ENCODE measurements at regions not wholly inside any gene's neighbourhood (a gene's known extent, or its start where the extent isn't known, plus 50 kb on each side); places are given as distances from the start of the nearest gene placed in this dataset.
A peak's percentile ranks its signal among the peaks of the same experiment; 100 is the strongest.

DNA sequence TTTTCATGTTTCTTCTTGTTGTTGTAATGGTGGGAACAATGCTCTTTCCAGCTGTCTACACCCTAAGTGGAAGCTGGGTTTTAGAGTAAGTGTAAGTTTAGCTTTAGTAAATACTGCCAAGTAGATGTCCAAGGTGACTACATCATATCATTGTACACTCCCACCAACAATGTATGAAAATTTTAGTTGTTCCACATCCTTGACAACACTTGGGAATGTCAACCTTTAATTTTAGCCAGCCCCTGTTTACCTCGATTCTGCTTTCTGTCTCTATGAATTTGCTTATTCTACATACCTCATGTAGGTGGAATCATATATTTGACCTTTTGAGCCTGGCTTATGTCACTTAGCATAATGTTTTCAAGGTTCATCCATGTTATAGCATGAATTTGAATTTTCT lies 93.0 kb downstream of the MTPAP start:
- peaks cover 2% of the 10 kb centered on the region for H3K36me3 Mint-ChIP-seq
- peaks cover 10% of the 10 kb centered on the region for H3K27me3 Mint-ChIP-seq
- H3K4me1 Mint-ChIP-seq (ENCODE audit: low read depth) = no peaks in the 10 kb centered on the region
- H3K4me3 Mint-ChIP-seq = no peak overlapping the region
- ChIA-PET CTCF (no interaction called here), POLR2A (no interaction called here)
- no peak overlapping the region for H3K27ac Mint-ChIP-seq
- peaks cover 17% of the 10 kb centered on the region for H3K9me3 Mint-ChIP-seq
- no peak for DNase-seq
- intact Hi-C loops (cut with micrococcal nuclease) = no loop called here

- Mint-ChIP-seq H3K27ac (no peak overlapping the region), H3K4me3 (no peak overlapping the region), H3K9me3 (peaks cover 17% of the 10 kb centered on the region), H3K27me3 (peaks cover 8% of the 10 kb centered on the region), H3K36me3 (peaks cover 2% of the 10 kb centered on the region), H3K4me1 (ENCODE audit: low read depth) (no peaks in the 10 kb centered on the region)
- intact Hi-C loops (cut with micrococcal nuclease) = no loop called here
- ChIA-PET POLR2A (no interaction called here), CTCF (no interaction called here)
- DNase-seq = no peak
Measured at GRCh38 chr10:30254926-30255325, 94.2 kb downstream of the MTPAP start.

DNA sequence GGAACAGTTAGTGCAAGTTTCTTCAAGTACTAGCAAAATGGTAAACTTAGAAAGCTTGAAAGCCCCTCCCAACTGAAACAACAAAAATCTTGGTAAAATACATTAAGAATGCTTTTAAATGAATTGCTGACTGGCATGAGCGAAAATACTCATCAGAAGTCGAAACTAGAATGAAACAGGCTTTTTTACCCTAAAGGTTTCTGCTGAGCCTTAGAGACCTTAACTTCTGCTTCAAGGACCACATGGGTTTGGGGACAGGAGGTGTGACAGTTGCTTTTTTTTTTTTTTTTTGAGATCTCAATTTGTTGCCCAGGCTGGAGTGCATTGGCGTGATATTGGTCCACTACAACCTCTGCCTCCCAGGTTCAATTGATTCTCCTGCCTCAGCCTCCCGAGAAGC lies 100.3 kb downstream of the MTPAP start:
- Mint-ChIP-seq H3K27me3 (peaks cover 1% of the 10 kb centered on the region), H3K36me3 (peaks cover 2% of the 10 kb centered on the region), H3K4me3 (no peak overlapping the region), H3K4me1 (ENCODE audit: low read depth) (peaks cover 9% of the 10 kb centered on the region), H3K27ac (no peak overlapping the region), H3K9me3 (peaks cover 4% of the 10 kb centered on the region)
- ChIA-PET POLR2A (no interaction called here), CTCF (no interaction called here)
- intact Hi-C loops (cut with micrococcal nuclease) = no loop called here
- no peak for DNase-seq

DNA sequence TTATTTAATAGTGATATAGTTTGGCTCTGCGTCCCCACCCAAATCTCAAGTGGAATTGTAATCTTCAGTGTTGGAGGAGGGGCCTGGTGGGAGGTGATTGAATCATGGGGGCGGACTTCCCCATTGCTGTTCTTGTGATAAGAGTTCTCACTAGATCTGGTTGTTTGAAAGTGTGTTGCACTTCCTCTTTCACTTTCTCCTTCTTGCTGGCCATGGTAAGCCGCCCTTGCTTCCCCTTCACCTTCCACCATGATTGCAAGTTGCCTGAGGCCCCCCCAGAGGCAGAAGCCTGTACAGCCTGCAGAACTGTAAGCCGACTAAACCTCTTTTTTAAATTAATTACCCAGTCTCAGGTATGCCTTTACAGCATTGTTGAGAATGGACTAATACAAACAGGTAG lies 101.4 kb downstream of the MTPAP start:
- Mint-ChIP-seq H3K4me1 (ENCODE audit: low read depth) (peaks cover 9% of the 10 kb centered on the region), H3K9me3 (no peaks in the 10 kb centered on the region), H3K36me3 (no peaks in the 10 kb centered on the region), H3K27me3 (peaks cover 2% of the 10 kb centered on the region), H3K4me3 (no peak overlapping the region), H3K27ac (no peak overlapping the region)
- CTCF ChIA-PET = no interaction called here
- POLR2A ChIA-PET = no interaction called here
- intact Hi-C loops (cut with micrococcal nuclease) = no loop called here
- DNase-seq = no peak

GRCh38 chr10:30241422-30242110 lies 107.5 kb downstream of the MTPAP start:
- intact Hi-C loops (cut with micrococcal nuclease) = loop anchor here (1.0 kb wide), 1 partner anchor 243 kb away; no protein-coding TSS in a partner anchor
- Mint-ChIP-seq H3K27me3 (peaks cover 12% of the 10 kb centered on the region), H3K9me3 (no peaks in the 10 kb centered on the region), H3K4me1 (ENCODE audit: low read depth) (no peaks in the 10 kb centered on the region), H3K4me3 (no peak overlapping the region), H3K36me3 (no peaks in the 10 kb centered on the region), H3K27ac (no peak overlapping the region)
- no peak for DNase-seq
- CTCF ChIA-PET = interaction anchor here (1.0 to 3.2 kb wide), 4 partner anchors 10 to 243 kb away, joined by 3 to 18 read pairs (median 5); no protein-coding TSS in a partner anchor
- POLR2A ChIA-PET = no interaction called here

DNA sequence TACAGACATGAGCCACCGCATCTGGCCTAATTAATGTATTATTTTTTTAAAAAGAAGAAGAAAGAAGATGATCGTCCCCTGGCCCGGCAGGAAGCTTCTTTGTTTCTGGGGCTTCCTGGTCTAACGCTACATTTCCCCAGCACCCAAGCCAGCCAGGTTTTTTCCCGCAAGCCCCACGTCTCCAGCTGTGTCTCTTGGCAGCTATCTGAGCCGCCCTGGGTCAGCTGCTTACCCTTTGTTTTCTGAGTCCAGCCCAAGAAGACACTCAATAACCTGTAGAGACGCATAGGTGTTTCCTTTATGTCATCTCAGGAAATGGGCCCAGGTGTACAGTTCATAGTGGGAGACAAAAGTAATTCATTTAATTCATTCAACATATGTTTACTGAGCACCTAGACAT lies 110.2 kb downstream of the MTPAP start:
- no peak for DNase-seq
- Mint-ChIP-seq H3K36me3 (no peaks in the 10 kb centered on the region), H3K27ac (no peak overlapping the region), H3K4me1 (ENCODE audit: low read depth) (no peaks in the 10 kb centered on the region), H3K4me3 (no peak overlapping the region), H3K9me3 (no peaks in the 10 kb centered on the region), H3K27me3 (peaks cover 18% of the 10 kb centered on the region)
- ChIA-PET POLR2A (no interaction called here), CTCF (interaction anchor here (0.7 kb wide), 1 partner anchor 240 kb away, joined by 3 read pairs; no protein-coding TSS in a partner anchor)
- intact Hi-C loops (cut with micrococcal nuclease) = no loop called here

DNA sequence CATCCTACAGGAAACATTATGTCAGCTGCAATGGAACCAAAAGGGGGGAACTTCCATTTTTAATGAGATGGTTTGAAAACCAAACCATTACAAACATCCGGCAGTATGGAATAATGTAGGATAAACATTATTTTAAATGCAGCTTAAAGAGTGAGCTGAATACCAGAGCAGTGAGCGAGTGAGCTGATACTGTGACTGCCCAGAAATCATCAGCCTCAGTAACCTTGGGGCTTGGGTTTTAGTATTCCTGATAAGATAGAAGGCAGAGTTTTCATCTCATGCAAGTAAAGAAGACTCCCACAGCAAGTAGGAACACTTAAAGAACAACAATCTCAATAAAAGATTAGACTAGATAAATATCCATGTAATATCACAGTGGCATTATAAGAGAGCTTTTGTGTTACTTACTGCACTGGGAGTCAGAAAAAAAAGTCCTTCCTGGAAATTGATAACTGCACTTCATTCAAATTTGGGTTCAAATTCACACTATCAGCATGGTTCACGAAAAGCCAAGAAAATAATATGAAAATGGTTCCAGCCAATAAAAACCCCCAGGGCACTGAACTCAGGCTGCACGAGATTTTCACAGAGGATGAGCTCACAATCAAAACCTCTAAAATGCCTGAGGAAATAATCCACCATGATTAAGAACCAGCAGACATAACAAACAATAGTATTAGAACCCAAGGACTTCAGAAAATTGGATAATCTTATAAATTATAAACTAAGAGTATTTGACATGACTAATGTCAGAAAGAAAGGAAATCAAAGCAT lies 115.7 kb downstream of the MTPAP start:
- Mint-ChIP-seq H3K36me3 (no peaks in the 10 kb centered on the region), H3K4me1 (ENCODE audit: low read depth) (peaks cover 17% of the 10 kb centered on the region), H3K9me3 (no peaks in the 10 kb centered on the region), H3K27ac (no peak overlapping the region), H3K4me3 (no peak overlapping the region), H3K27me3 (peaks cover 6% of the 10 kb centered on the region)
- intact Hi-C loops (cut with micrococcal nuclease) = no loop called here
- ChIA-PET POLR2A (no interaction called here), CTCF (interaction anchor here (2.8 kb wide), 1 partner anchor 235 kb away, joined by 8 read pairs; no protein-coding TSS in a partner anchor)
- no peak for DNase-seq

GRCh38 chr10:30231709-30232108 lies 117.4 kb downstream of the MTPAP start:
- ChIA-PET CTCF (interaction anchor here (0.9 kb wide), 1 partner anchor 359 kb away, joined by 3 read pairs; no protein-coding TSS in a partner anchor), POLR2A (no interaction called here)
- no peak overlapping the region for H3K4me3 Mint-ChIP-seq
- DNase-seq = no peak
- peaks cover 6% of the 10 kb centered on the region for H3K27me3 Mint-ChIP-seq
- H3K27ac Mint-ChIP-seq = no peak overlapping the region
- no peaks in the 10 kb centered on the region for H3K9me3 Mint-ChIP-seq
- H3K36me3 Mint-ChIP-seq = no peaks in the 10 kb centered on the region
- intact Hi-C loops (cut with micrococcal nuclease) = loop anchor here (1.0 kb wide), 1 partner anchor 204 kb away; no protein-coding TSS in a partner anchor
- H3K4me1 Mint-ChIP-seq (ENCODE audit: low read depth) = peaks cover 17% of the 10 kb centered on the region

- H3K4me1 Mint-ChIP-seq (ENCODE audit: low read depth) = peaks cover 17% of the 10 kb centered on the region
- intact Hi-C loops (cut with micrococcal nuclease) = loop anchor here (1.0 kb wide), 1 partner anchor 204 kb away; no protein-coding TSS in a partner anchor
- no peak overlapping the region for H3K4me3 Mint-ChIP-seq
- H3K27me3 Mint-ChIP-seq = peaks cover 6% of the 10 kb centered on the region
- H3K27ac Mint-ChIP-seq = no peak overlapping the region
- H3K9me3 Mint-ChIP-seq = no peaks in the 10 kb centered on the region
- CTCF ChIA-PET = interaction anchor here (0.9 kb wide), 1 partner anchor 360 kb away, joined by 3 read pairs; no protein-coding TSS in a partner anchor
- DNase-seq = peak; percentile 25
- H3K36me3 Mint-ChIP-seq = no peaks in the 10 kb centered on the region
- POLR2A ChIA-PET = no interaction called here
Measured at GRCh38 chr10:30231071-30231652, 117.9 kb downstream of the MTPAP start.

- CTCF ChIA-PET = no interaction called here
Measured at GRCh38 chr10:30229536-30229935, 119.5 kb downstream of the MTPAP start.

DNA sequence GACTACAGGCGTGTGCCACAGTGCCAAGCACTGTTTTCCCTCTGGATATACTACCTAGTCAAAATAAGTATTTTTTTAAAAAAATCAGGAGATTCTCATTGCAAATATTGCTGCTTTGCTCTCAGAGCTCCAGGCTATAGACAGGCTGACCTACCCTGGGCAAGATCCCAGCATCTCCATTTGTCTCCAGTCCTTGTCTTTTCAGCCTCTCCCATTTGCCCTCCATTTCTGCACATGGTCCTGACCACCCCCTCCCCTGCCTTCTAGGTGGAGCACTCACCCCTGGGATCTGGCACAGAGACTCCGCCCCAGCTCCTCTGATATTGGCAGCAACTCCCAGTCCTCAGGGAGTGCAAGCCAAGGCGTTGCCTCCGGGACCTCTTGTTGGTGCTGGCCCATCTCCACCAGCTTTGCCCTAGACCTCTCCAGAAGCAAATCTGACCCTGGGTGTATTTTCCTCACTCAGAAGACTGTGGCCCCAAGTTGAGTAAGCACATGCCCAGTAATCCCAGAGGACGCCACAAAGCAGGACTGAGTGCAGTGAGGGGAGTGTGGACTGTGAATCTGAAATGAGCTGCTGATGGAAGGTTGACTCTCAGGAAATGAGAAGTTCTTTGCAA lies 120.6 kb downstream of the MTPAP start:
- DNase-seq = no peak
- POLR2A ChIA-PET = no interaction called here
- CTCF ChIA-PET = no interaction called here
- Mint-ChIP-seq H3K9me3 (no peaks in the 10 kb centered on the region), H3K4me3 (no peak overlapping the region), H3K36me3 (no peaks in the 10 kb centered on the region), H3K27ac (no peak overlapping the region), H3K4me1 (ENCODE audit: low read depth) (peaks cover 17% of the 10 kb centered on the region), H3K27me3 (no peaks in the 10 kb centered on the region)
- intact Hi-C loops (cut with micrococcal nuclease) = no loop called here

More at GRCh38 chr10:30229536-30229935, 119.5 kb downstream of the MTPAP start:
- H3K9me3 Mint-ChIP-seq = no peaks in the 10 kb centered on the region
- POLR2A ChIA-PET = no interaction called here
- no peak for DNase-seq
- peaks cover 17% of the 10 kb centered on the region for H3K4me1 Mint-ChIP-seq (ENCODE audit: low read depth)
- intact Hi-C loops (cut with micrococcal nuclease) = no loop called here
- H3K27me3 Mint-ChIP-seq = peaks cover under 1% of the 10 kb centered on the region
- H3K4me3 Mint-ChIP-seq = no peak overlapping the region
- no peak overlapping the region for H3K27ac Mint-ChIP-seq
- no peaks in the 10 kb centered on the region for H3K36me3 Mint-ChIP-seq

DNA sequence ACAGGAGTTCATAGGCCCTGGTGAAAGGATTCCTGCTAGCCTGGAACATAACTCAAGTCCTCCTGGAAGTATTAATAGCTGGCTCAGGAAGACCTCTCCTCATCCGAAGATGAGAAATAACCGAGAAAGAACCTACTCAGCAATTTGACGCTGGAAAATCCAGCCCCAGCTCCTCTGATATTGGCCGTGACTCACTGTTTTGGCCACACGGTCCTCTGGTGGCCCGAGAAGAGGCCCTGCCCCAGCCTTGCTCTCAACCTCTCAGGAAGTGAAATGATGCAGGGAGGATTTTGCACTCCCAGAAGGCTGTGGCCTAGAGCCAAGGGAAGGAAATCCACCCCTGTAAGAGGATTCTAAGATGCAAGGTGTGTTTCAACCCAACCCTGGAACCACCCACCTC lies 121.6 kb downstream of the MTPAP start:
- ChIA-PET CTCF (interaction anchor here (0.6 kb wide), 1 partner anchor 9 kb away, joined by 3 read pairs; no protein-coding TSS in a partner anchor), POLR2A (no interaction called here)
- H3K27ac Mint-ChIP-seq = no peak overlapping the region
- no peaks in the 10 kb centered on the region for H3K9me3 Mint-ChIP-seq
- H3K4me1 Mint-ChIP-seq (ENCODE audit: low read depth) = peaks cover 17% of the 10 kb centered on the region
- no peaks in the 10 kb centered on the region for H3K36me3 Mint-ChIP-seq
- H3K27me3 Mint-ChIP-seq = no peaks in the 10 kb centered on the region
- intact Hi-C loops (cut with micrococcal nuclease) = no loop called here
- DNase-seq = no peak
- H3K4me3 Mint-ChIP-seq = no peak overlapping the region
